ENCODE measurements at regions not wholly inside any gene's neighbourhood (a gene's known extent, or its start where the extent isn't known, plus 50 kb on each side); places are given as distances from the start of the nearest gene placed in this dataset.

DNA sequence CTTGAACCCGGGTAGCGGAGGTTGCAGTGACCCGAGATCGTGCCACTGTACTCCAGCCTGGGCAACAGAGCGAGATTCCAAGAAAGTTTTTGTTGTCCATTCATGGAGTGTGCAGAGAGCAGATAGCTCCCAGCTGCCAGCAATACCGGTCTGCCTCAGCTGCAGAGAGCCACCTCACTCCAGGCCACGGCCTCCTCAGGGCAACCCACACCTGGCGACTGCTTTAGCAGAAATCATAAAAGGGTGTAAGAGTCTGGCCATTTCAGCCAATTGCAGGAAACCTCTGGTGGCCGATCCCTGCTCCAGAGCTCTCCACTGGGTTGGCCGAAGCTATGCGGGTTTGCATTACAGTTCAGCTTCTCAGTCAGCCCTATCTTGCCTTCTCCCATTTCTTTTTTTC lies 227.4 kb upstream of the BCOR start:
- Mint-ChIP-seq H3K9me3 (ENCODE audit: low read depth) (peaks cover 14% of the 10 kb centered on the region), H3K4me3 (ENCODE audit: low read depth) (no peak overlapping the region), H3K27ac (no peak overlapping the region), H3K36me3 (ENCODE audit: insufficient read depth) (no peaks in the 10 kb centered on the region), H3K4me1 (ENCODE audit: low read depth) (no peaks in the 10 kb centered on the region), H3K27me3 (no peaks in the 10 kb centered on the region)
- TF ChIP-seq, protein P1, sequence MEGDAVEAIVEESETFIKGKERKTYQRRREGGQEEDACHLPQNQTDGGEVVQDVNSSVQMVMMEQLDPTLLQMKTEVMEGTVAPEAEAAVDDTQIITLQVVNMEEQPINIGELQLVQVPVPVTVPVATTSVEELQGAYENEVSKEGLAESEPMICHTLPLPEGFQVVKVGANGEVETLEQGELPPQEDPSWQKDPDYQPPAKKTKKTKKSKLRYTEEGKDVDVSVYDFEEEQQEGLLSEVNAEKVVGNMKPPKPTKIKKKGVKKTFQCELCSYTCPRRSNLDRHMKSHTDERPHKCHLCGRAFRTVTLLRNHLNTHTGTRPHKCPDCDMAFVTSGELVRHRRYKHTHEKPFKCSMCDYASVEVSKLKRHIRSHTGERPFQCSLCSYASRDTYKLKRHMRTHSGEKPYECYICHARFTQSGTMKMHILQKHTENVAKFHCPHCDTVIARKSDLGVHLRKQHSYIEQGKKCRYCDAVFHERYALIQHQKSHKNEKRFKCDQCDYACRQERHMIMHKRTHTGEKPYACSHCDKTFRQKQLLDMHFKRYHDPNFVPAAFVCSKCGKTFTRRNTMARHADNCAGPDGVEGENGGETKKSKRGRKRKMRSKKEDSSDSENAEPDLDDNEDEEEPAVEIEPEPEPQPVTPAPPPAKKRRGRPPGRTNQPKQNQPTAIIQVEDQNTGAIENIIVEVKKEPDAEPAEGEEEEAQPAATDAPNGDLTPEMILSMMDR (IDR thresholded peaks at IDR 0.05; ENCODE audit: unreplicated experiment), result no peak
- no peak for DNase-seq (ENCODE audit: low spot score, unreplicated experiment)

DNA sequence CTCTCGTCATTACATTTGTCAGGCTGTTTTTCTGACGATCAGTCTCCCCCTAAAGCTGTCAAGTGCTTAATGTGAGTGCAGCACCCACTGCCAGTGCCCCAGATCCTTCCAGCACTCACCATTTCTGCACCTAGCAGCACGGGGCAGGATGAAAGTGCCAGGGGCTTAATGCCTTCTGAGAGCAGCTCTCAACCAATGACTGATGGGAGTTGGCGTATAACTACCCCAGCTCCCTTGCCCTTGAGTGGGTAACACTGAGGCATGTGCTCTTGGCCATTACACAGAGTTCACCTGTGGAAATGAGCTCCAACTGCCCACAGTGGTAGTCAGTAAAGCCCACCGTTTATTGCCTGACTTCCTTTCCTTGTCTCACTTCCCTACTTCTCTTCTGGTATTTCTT lies 226.2 kb upstream of the BCOR start:
- Mint-ChIP-seq H3K9me3 (ENCODE audit: low read depth) (peaks cover 17% of the 10 kb centered on the region), H3K27ac (no peak overlapping the region), H3K4me3 (ENCODE audit: low read depth) (no peak overlapping the region), H3K27me3 (no peaks in the 10 kb centered on the region), H3K4me1 (ENCODE audit: low read depth) (no peaks in the 10 kb centered on the region), H3K36me3 (ENCODE audit: insufficient read depth) (no peaks in the 10 kb centered on the region)
- no peak for DNase-seq (ENCODE audit: low spot score, unreplicated experiment)
- TF ChIP-seq, protein P1 (IDR thresholded peaks at IDR 0.05; ENCODE audit: unreplicated experiment), result no peak

DNA sequence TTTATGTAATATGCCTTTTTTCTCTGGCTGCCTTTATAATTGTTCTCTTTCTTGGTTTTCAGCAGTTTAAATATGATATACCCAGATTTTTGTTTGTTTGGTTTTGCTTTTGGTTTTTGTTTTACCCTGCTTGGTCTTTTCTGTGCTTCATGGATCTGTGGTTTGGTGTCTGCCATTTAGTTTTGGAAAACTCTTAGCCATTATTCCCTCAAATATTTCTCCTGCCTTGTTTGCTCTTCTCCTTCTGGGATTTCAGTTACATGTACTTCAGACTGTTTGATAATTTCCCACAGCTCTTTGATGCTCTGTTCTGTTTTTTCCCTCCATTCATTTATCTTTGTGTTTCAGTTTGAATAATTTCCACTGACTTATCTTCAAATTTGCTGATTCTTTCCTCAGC lies 223.1 kb upstream of the BCOR start:
- TF ChIP-seq, protein P1 (IDR thresholded peaks at IDR 0.05; ENCODE audit: unreplicated experiment), result no peak
- no peaks in the 10 kb centered on the region for H3K27me3 Mint-ChIP-seq
- H3K9me3 Mint-ChIP-seq (ENCODE audit: low read depth), result peaks cover 27% of the 10 kb centered on the region
- H3K4me1 Mint-ChIP-seq (ENCODE audit: low read depth), result no peaks in the 10 kb centered on the region
- no peaks in the 10 kb centered on the region for H3K36me3 Mint-ChIP-seq (ENCODE audit: insufficient read depth)
- H3K4me3 Mint-ChIP-seq (ENCODE audit: low read depth), result no peak overlapping the region
- DNase-seq (ENCODE audit: low spot score, unreplicated experiment), result no peak
- H3K27ac Mint-ChIP-seq, result no peak overlapping the region

DNA sequence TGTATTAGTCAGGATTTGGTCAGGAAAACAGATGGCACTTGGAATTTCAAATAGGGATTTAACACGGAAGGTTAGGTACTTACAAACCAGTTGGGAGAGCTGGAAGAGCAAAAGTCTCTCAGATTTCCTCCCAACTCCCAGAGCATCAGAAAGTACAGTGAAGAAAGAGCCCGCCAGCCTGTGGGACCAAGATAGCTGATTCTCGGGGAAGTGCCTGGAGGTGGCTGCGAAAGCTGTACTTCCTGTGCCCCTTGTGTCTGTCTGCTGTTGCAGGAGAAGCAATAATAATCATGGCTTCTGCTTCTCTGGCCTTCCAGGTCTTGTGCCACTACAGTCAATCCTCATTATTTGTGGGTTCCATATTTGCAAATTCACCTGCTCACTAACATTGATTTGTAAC lies 221.0 kb upstream of the BCOR start:
- Mint-ChIP-seq H3K4me3 (ENCODE audit: low read depth) (no peak overlapping the region), H3K36me3 (ENCODE audit: insufficient read depth) (no peaks in the 10 kb centered on the region), H3K4me1 (ENCODE audit: low read depth) (no peaks in the 10 kb centered on the region), H3K27me3 (no peaks in the 10 kb centered on the region), H3K27ac (no peak overlapping the region), H3K9me3 (ENCODE audit: low read depth) (peaks cover 31% of the 10 kb centered on the region)
- TF ChIP-seq, protein P1 (IDR thresholded peaks at IDR 0.05; ENCODE audit: unreplicated experiment), result no peak
- DNase-seq (ENCODE audit: low spot score, unreplicated experiment), result no peak

DNA sequence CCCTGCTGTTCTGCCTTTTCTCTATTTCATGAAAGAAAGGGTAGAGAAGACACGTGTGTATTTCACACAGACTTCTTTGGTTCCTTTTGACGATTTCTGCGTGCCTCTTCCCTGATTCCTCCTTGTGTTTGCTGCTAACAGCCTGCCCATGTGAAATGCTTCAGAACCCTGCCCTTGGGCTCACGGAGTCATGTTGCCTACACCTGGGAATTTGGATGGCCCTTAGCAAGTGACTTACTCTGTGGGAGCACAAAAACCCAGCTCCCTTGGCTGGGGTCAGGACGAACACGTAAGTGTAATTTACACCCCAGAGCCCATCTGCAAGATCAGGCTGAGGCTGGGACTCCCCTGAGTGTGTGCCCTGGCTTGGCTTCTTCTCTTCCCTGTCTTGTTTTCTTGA lies 220.3 kb upstream of the BCOR start:
- TF ChIP-seq, protein P1 (IDR thresholded peaks at IDR 0.05; ENCODE audit: unreplicated experiment), result no peak
- H3K27me3 Mint-ChIP-seq, result no peaks in the 10 kb centered on the region
- no peaks in the 10 kb centered on the region for H3K36me3 Mint-ChIP-seq (ENCODE audit: insufficient read depth)
- no peak overlapping the region for H3K4me3 Mint-ChIP-seq (ENCODE audit: low read depth)
- no peaks in the 10 kb centered on the region for H3K4me1 Mint-ChIP-seq (ENCODE audit: low read depth)
- H3K9me3 Mint-ChIP-seq (ENCODE audit: low read depth), result peaks cover 36% of the 10 kb centered on the region
- DNase-seq (ENCODE audit: low spot score, unreplicated experiment), result no peak
- H3K27ac Mint-ChIP-seq, result no peak overlapping the region

All from progenitor cell of endocrine pancreas (in vitro differentiated cells).